MM.1S (cell line): ENCODE measurements at regions not wholly inside any gene's neighbourhood (a gene's known extent, or its start where the extent isn't known, plus 50 kb on each side); places are given as distances from the start of the nearest gene placed in this dataset.

Experiments
- CTCF ChIP-seq: fragments of 300-600 bp; sonication (generic); IDR thresholded peaks from 2 replicates; pipeline ENCODE4 v1.5.1; 2016; ENCODE audit warnings: antibody characterized with exemption, low read length, mixed read lengths
- EZH2 ChIP-seq: fragments of 300-600 bp; sonication (generic); optimal IDR thresholded peaks from 2 replicates; pipeline ENCODE3; 2017; ENCODE audit warnings: low read depth, mild to moderate bottlenecking, antibody characterized with exemption, low read length, mixed read lengths

DNA sequence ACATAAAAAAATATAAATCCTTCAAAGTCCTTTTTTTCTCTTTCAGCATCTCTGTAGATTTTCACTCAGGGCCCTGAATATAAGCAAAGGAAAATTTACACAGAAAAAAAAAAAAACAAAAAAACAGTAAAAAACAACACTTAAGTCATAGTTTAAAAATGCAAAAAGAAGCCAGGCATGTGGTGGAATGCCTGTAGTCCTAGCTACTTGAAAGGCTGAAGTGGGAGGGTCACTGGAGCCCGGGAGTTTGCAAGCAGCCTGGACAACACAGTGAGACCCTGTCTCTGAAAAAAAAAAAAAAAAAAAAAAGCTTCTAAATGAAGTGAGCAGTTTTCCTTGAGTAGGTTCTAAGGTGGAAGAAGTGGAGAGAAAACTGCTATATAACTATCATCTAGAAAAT lies 55.0 kb upstream of the BNC2 start:
- TF ChIP-seq CTCF (no peak), EZH2 (no peak)
